Epithelial cell of esophagus (primary cell): ENCODE measurements at regions not wholly inside any gene's neighbourhood (a gene's known extent, or its start where the extent isn't known, plus 50 kb on each side); places are given as distances from the start of the nearest gene placed in this dataset.

ENCODE experiments used
- DNase-seq: peaks from one replicate; pipeline ENCODE4 v3.0.0; 2010; ENCODE audit warnings: low read depth
- H3K4me3 ChIP-seq: 2 replicates; pipeline ENCODE4 v1.5.1; 2011; ENCODE audit warnings: mild to moderate bottlenecking, low read length, control low read depth
- CTCF ChIP-seq: IDR thresholded peaks from 2 replicates; pipeline ENCODE4 v1.5.1; 2011; ENCODE audit warnings: low read depth, mild to moderate bottlenecking, low read length, control low read depth, inconsistent platforms; ENCODE audit not compliant: insufficient read depth; ENCODE audit errors: missing control alignments

DNA sequence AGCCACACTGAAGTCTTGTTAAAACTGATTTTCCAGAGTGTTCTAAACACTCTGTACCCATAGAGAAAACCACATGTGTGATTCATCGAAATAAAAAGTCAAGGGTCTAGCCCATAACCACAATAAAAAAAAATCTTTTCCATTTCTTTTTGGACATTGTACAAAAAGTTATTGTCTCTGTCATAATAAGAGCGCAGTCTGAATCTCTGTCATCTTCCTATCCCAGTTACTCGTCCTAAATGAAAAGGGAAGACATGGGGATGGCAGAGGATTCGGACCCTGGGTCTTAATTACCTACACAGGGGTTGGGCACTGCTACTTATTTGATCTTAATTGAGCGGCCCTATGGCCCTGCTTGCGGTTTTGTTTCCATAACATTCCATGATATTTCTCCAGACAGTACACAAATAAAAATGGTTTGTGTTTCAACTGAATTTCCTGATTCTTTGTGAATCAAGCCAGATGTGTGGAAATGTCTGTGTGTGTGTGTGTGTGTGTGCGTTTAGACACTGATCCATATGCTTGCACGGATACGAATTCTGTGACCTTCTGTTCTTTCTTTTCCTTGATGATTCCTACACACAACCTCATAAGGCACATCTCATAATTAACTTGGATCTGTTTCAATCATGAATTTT is 133.4 kb upstream of the SPATS2L start:
- no peak overlapping the region for H3K4me3 ChIP-seq
- TF ChIP-seq CTCF = no peak
- no peak for DNase-seq

- no peak for TF ChIP-seq CTCF
- H3K4me3 ChIP-seq = no peak overlapping the region
- DNase-seq = no peak
Observed at GRCh38 chr2:200173691-200174090, 132.8 kb upstream of the SPATS2L start.

GRCh38 chr2:200174433-200175216 is 131.9 kb upstream of the SPATS2L start:
- H3K4me3 ChIP-seq = no peak overlapping the region
- no peak for DNase-seq
- TF ChIP-seq CTCF = no peak

DNA sequence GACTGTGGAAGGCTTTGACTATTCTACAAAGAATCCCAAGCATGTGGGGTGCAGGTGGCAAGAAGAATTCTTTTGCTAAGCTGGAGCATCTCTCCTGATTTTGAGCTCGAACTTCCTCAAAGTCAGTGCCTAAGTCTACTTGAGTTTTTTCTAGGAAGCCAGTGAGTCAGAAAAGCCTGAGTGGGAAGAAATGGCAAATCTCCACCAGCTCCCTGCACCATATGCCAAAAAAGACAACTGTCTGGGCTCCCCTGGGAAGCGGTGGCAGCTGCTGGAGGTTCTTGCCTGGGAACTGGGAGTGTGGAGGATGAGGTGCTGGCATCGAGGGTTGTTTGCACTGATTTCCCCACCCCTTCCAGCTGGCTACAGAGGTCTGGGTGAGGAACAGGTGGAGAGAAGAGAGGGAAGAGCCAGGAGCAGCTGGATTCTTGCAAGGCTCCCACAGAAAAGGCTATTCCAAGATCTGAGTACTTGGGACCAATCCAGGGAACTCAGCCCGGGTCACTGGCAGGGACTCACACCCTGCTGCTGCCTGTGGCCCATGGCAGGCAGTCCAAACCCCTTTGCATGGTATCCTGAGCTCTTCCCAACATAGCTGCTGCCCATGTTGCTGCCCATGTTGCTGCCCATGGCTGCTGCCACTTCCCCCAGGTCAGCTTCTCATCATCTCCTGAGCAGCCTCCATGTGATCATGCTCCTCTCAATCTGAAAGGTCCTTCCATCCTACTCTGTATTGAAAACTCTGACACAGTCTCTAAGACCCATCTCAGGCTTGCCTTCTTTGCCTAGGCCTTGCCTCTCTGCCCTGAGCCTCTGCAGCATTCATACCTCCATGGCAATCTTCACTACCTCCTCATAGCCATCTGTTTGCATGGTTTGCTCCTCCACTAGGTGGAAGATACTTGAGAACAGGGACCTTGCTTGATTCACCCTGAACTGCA is 128.3 kb upstream of the SPATS2L start:
- TF ChIP-seq CTCF = no peak
- no peak for DNase-seq
- no peak overlapping the region for H3K4me3 ChIP-seq

DNA sequence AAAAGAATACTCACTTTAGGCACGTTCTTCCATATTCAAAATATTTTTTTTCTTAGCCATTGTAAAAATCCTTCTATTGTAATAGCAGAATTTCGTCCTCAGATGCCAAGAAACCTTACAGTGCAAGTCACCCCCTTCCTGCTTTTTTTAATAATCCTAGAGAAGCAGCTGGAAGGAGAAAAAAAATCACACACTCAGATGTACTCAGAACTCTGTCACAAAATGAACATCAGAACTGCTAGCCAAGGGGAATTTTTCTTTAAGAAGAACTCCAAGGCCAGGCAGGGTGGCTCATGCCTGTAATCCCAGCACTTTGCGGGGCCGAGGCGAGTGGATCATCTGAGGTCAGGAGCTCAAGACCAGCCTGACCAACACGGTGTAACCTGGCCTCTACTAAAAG is 127.3 kb upstream of the SPATS2L start:
- TF ChIP-seq CTCF = no peak
- no peak for DNase-seq
- H3K4me3 ChIP-seq = no peak overlapping the region

GRCh38 chr2:200180943-200181342 is 125.5 kb upstream of the SPATS2L start:
- DNase-seq = no peak
- H3K4me3 ChIP-seq = no peak overlapping the region
- no peak for TF ChIP-seq CTCF
